GM21576 (cell line): ENCODE measurements at regions not wholly inside any gene's neighbourhood (a gene's known extent, or its start where the extent isn't known, plus 50 kb on each side); places are given as distances from the start of the nearest gene placed in this dataset.

Source experiments
- ATAC-seq: cut with Tn5 transposase; IDR thresholded peaks from one replicate; pipeline ENCODE4 v1.9.1; 2021; ENCODE audit warnings: mild to moderate bottlenecking, moderate library complexity; ENCODE audit not compliant: unreplicated experiment

- no peak for ATAC-seq
These were observed 50.5 kb upstream of the ZBED5 start for GRCh38 chr11:10908215-10908951.
